PC-9 (cell line): ENCODE measurements at regions not wholly inside any gene's neighbourhood (a gene's known extent, or its start where the extent isn't known, plus 50 kb on each side); places are given as distances from the start of the nearest gene placed in this dataset.

Experiments used
- BruUV-seq: library from RNA; stranded (reverse); fragments of 400-500 nt; replicated peaks from 2 replicates; lab custom pipeline; 2021; lab: Mats Ljungman, UMichigan
- CTCF ChIA-PET: fragments of 300-600 bp; sonication (Branson Sonifier 250); formaldehyde crosslinking; loops from one replicate; lab custom pipeline; 2022; ENCODE audit warnings: antibody characterized with exemption; lab: Charles Lee
- POLR2A ChIA-PET: fragments of 300-600 bp; sonication (Branson Sonifier 250); formaldehyde crosslinking; loops from one replicate; lab custom pipeline; 2022; ENCODE audit warnings: antibody characterized with exemption; ENCODE audit not compliant: unreplicated experiment; lab: Charles Lee
- DNase-seq, 2 experiments: peaks; one replicate each; pipeline versions ENCODE4 v3.0.0 to v3.0.0-alpha.2; 2015 to 2022; ENCODE audit warnings: mixed read lengths in 1 of 2
- H2AFZ ChIP-seq: fragments of 200-600 bp; sonication (generic); 2 replicates; pipeline ENCODE4 v1.8.1; 2017; ENCODE audit warnings: antibody characterized with exemption
- H3F3A ChIP-seq: fragments of 200-600 bp; sonication (generic); 2 replicates; pipeline ENCODE4 v1.8.1; 2017; ENCODE audit warnings: antibody characterized with exemption, mild to moderate bottlenecking, low read depth; ENCODE audit not compliant: insufficient read depth
- H3K27ac ChIP-seq: fragments of 200-600 bp; sonication (generic); 2 replicates; pipeline ENCODE4 v1.6.1; 2016; ENCODE audit warnings: mixed run types
- H3K27me3 ChIP-seq: fragments of 200-600 bp; sonication (generic); 2 replicates; pipeline ENCODE4 v1.6.1; 2016; ENCODE audit warnings: low read depth, mixed run types; ENCODE audit not compliant: insufficient read depth
- H3K36me3 ChIP-seq: fragments of 200-600 bp; sonication (generic); 2 replicates; pipeline ENCODE4 v1.6.1; 2016; ENCODE audit warnings: low read depth, mixed run types
- H3K4me1 ChIP-seq: fragments of 200-600 bp; sonication (generic); replicated peaks from 2 replicates; pipeline ENCODE4 v1.6.1; 2016; ENCODE audit warnings: mixed run types; ENCODE audit not compliant: insufficient read depth
- H3K4me2 ChIP-seq: fragments of 200-600 bp; sonication (generic); 2 replicates; pipeline ENCODE4 v1.6.1; 2017; ENCODE audit warnings: mixed run types
- H3K4me3 ChIP-seq: fragments of 200-600 bp; sonication (generic); 2 replicates; pipeline ENCODE4 v1.6.1; 2016; ENCODE audit warnings: mixed run types
- H3K79me2 ChIP-seq: fragments of 200-600 bp; sonication (generic); 2 replicates; pipeline ENCODE4 v1.6.1; 2017; ENCODE audit warnings: low read depth, mixed run types
- H3K9me2 ChIP-seq: fragments of 200-600 bp; sonication (generic); 2 replicates; pipeline ENCODE4 v1.8.1; 2017; ENCODE audit warnings: mild to moderate bottlenecking; ENCODE audit not compliant: insufficient read depth
- H3K9me3 ChIP-seq: fragments of 200-600 bp; sonication (generic); 2 replicates; pipeline ENCODE4 v1.8.1; 2016; ENCODE audit warnings: low read depth; ENCODE audit not compliant: insufficient read depth
- H4K20me1 ChIP-seq: fragments of 200-600 bp; sonication (generic); 2 replicates; pipeline ENCODE4 v1.8.1; 2017; ENCODE audit not compliant: insufficient read depth
- CTCF ChIP-seq: fragments of 200-600 bp; sonication (generic); conservative IDR thresholded peaks from 2 replicates; pipeline ENCODE4 v1.6.1; 2017; ENCODE audit warnings: mixed run types, antibody characterized with exemption, mild to moderate bottlenecking, moderate library complexity
- EZH2 ChIP-seq: fragments of 200-600 bp; sonication (generic); IDR thresholded peaks from 2 replicates; pipeline ENCODE4 v1.8.0; 2017; ENCODE audit warnings: antibody characterized with exemption, low read depth
- intact Hi-C: fragments of 100-400 bp; cut with micrococcal nuclease; formaldehyde crosslinking; loops from one replicate; pipeline ENCODE4 v1.10.0; 2022; ENCODE audit not compliant: unreplicated experiment

GRCh38 chr13:87129602-87130300 is 541.4 kb upstream of the SLITRK5 start:
- CTCF ChIA-PET, result interaction anchor here (0.7 kb wide), 1 partner anchor 59 kb away, joined by 3 read pairs; no protein-coding TSS in a partner anchor
- TF ChIP-seq CTCF, result no peak
- TF ChIP-seq EZH2, result no peak
- Histone ChIP-seq H3K79me2 (no peaks in the 10 kb centered on the region), H3K9me3 (no peaks in the 10 kb centered on the region), H3K27me3 (no peaks in the 10 kb centered on the region), H3K36me3 (no peaks in the 10 kb centered on the region), H3K4me1 (peaks cover 4% of the 10 kb centered on the region), H4K20me1 (no peaks in the 10 kb centered on the region; the same call in 1 of the 2 replicates), H3K4me3 (no peak overlapping the region), H3K9me2 (no peaks in the 10 kb centered on the region), H3F3A (peaks cover under 1% of the 10 kb centered on the region; the same call in 1 of the 2 replicates), H3K4me2 (peak overlapping the region; percentile 23), H2AFZ (no peak overlapping the region), H3K27ac (peak overlapping the region; percentile 26; the same call in 1 of the 2 replicates)
- POLR2A ChIA-PET, result no interaction called here
- no TSS peak for BruUV-seq
- peak in 1 of 2 experiments; percentile 58 for DNase-seq
- intact Hi-C loops, result no loop called here

- TF ChIP-seq CTCF, result no peak
- TF ChIP-seq EZH2, result no peak
- BruUV-seq, result no TSS peak
- H3K36me3 ChIP-seq, result no peaks in the 10 kb centered on the region
- H3K9me3 ChIP-seq, result no peaks in the 10 kb centered on the region
- no peaks in the 10 kb centered on the region for H3K79me2 ChIP-seq
- H2AFZ ChIP-seq, result no peak overlapping the region
- no peaks in the 10 kb centered on the region for H3F3A ChIP-seq
- ChIA-PET CTCF (no interaction called here), POLR2A (no interaction called here)
- H4K20me1 ChIP-seq, result no peaks in the 10 kb centered on the region; the same call in 1 of the 2 replicates
- H3K4me1 ChIP-seq, result no peaks in the 10 kb centered on the region; the same call in 1 of the 2 replicates
- intact Hi-C loops, result no loop called here
- no peak overlapping the region for H3K4me2 ChIP-seq
- no peak overlapping the region; the same call in 1 of the 2 replicates for H3K27ac ChIP-seq
- no peak for DNase-seq
- H3K9me2 ChIP-seq, result no peaks in the 10 kb centered on the region
- no peaks in the 10 kb centered on the region for H3K27me3 ChIP-seq
- no peak overlapping the region for H3K4me3 ChIP-seq
Measured at GRCh38 chr13:87130423-87130822, 540.7 kb upstream of the SLITRK5 start.

DNA sequence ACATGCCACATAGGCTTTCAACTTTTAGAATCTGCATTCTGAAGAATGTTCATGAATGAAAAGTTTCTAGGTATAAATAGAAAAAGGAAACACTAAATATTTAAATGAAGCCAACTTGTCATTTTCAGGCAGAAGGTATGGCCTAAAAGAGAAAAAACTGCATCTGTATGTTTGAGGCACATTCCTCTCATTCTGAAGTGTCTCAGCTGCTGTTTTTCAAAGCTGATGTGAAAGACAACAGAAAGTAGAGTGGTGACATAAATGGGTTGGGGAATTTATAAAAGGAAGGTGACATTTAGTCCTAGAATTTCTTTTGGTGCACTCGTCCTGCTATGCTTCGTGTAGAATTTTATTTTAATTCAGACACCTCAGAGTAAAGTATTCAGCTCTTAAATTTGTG is 539.6 kb upstream of the SLITRK5 start:
- Histone ChIP-seq H3K9me3 (no peaks in the 10 kb centered on the region), H3K36me3 (no peaks in the 10 kb centered on the region), H3K4me2 (no peak overlapping the region), H3K27ac (no peak overlapping the region), H3K4me1 (no peaks in the 10 kb centered on the region; the same call in 1 of the 2 replicates), H3K27me3 (no peaks in the 10 kb centered on the region), H3K79me2 (no peaks in the 10 kb centered on the region), H4K20me1 (no peaks in the 10 kb centered on the region; the same call in 1 of the 2 replicates), H2AFZ (no peak overlapping the region), H3K9me2 (0 out of 2 replicates have a peak, but pooled peaks cover 2% of the 10 kb centered on the region), H3F3A (no peaks in the 10 kb centered on the region), H3K4me3 (no peak overlapping the region)
- no peak for DNase-seq
- POLR2A ChIA-PET, result no interaction called here
- no peak for TF ChIP-seq CTCF
- no peak for TF ChIP-seq EZH2
- no TSS peak for BruUV-seq
- intact Hi-C loops, result no loop called here
- CTCF ChIA-PET, result no interaction called here
